GM18520 (cell line): ENCODE measurements at regions not wholly inside any gene's neighbourhood (a gene's known extent, or its start where the extent isn't known, plus 50 kb on each side); places are given as distances from the start of the nearest gene placed in this dataset.

Experiments
- ATAC-seq: cut with Tn5 transposase; IDR thresholded peaks from one replicate; pipeline ENCODE4 v1.9.1; 2021; ENCODE audit not compliant: unreplicated experiment

DNA sequence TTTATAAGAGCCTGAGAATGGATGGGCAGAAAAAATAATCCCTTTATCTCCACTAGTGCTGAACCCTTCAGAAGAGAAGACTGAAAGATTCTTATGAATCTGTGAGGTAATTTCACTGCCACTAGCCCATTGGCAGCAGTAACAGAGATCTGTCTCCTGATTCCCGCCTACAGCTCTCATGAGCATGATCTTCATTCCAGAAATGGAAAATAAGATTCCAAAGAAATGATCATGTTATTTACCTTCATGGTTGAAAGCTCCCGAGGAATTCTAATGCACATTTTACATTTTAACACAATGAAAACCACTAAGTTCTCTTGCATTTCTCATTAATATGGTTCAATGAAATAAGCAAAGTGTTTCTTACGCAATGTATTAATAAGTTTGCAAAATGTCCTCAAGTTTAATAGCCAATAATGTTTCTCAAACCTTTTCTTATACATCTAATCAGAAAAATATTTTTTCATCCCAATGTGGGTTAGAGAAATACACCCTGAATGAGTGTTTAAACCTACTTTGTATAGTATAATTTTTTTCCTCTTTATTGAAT lies 905.6 kb downstream of the TMEM182 start:
- ATAC-seq, result no peak

DNA sequence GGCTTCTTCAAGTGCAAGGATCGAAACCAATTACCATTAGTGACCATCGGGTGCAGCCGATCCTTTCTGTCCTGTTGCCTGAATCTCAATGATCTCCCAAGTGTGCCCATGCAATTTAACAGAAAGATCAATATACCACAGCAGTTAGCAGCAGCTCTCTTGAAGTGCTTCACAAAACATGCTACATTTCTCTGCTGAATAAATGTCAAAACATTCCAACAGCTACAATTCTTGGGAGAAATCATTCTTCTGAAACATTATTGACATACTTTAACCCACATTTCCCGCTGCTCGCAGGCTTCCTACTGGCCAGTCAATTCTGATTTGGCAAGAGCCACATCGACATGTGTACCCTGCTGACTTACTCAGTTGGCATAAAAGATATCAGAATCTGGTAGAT lies 907.7 kb downstream of the TMEM182 start:
- no peak for ATAC-seq
